ENCODE measurements at regions not wholly inside any gene's neighbourhood (a gene's known extent, or its start where the extent isn't known, plus 50 kb on each side); places are given as distances from the start of the nearest gene placed in this dataset.
"Not testable (repeated sequence)": the region's sequence is repeated elsewhere in the genome, so short reads cannot be mapped to it uniquely, and the experiment has no call there.

GRCh38 chr9:108033976-108034964 is 544.7 kb upstream of the KLF4 start:
- in situ Hi-C loops (cut with MboI; ENCODE audit: low sequenced_read_pairs), result no loop called here

GRCh38 chr9:108032079-108032478 is 542.5 kb upstream of the KLF4 start:
- in situ Hi-C loops (cut with MboI; ENCODE audit: low sequenced_read_pairs), result not testable (repeated sequence)

GRCh38 chr9:108031221-108031620 is 541.7 kb upstream of the KLF4 start:
- in situ Hi-C loops (cut with MboI; ENCODE audit: low sequenced_read_pairs), result not testable (repeated sequence)

GRCh38 chr9:108026718-108027117 is 537.1 kb upstream of the KLF4 start:
- in situ Hi-C loops (cut with MboI; ENCODE audit: low sequenced_read_pairs), result not testable (repeated sequence)

- in situ Hi-C loops (cut with MboI; ENCODE audit: low sequenced_read_pairs), result no loop called here
Observed at GRCh38 chr9:108024604-108025003, 535.0 kb upstream of the KLF4 start.

GRCh38 chr9:108022246-108022935 is 532.8 kb upstream of the KLF4 start:
- in situ Hi-C loops (cut with MboI; ENCODE audit: low sequenced_read_pairs), result no loop called here

- in situ Hi-C loops (cut with MboI; ENCODE audit: low sequenced_read_pairs), result no loop called here
Observed at GRCh38 chr9:108021096-108021710, 531.6 kb upstream of the KLF4 start.

- in situ Hi-C loops (cut with MboI; ENCODE audit: low sequenced_read_pairs), result no loop called here
Observed at GRCh38 chr9:108019821-108020220, 530.3 kb upstream of the KLF4 start.

- in situ Hi-C loops (cut with MboI; ENCODE audit: low sequenced_read_pairs), result no loop called here
Observed at GRCh38 chr9:108017671-108018070, 528.1 kb upstream of the KLF4 start.

GRCh38 chr9:108016446-108016845 is 526.9 kb upstream of the KLF4 start:
- in situ Hi-C loops (cut with MboI; ENCODE audit: low sequenced_read_pairs), result no loop called here

- in situ Hi-C loops (cut with MboI; ENCODE audit: low sequenced_read_pairs), result no loop called here
Observed at GRCh38 chr9:108015690-108016089, 526.1 kb upstream of the KLF4 start.

- in situ Hi-C loops (cut with MboI; ENCODE audit: low sequenced_read_pairs), result no loop called here
Observed at GRCh38 chr9:108014353-108014752, 524.8 kb upstream of the KLF4 start.

- in situ Hi-C loops (cut with MboI; ENCODE audit: low sequenced_read_pairs), result no loop called here
Observed at GRCh38 chr9:108012886-108013665, 523.5 kb upstream of the KLF4 start.

- in situ Hi-C loops (cut with MboI; ENCODE audit: low sequenced_read_pairs), result no loop called here
Observed at GRCh38 chr9:108012405-108012804, 522.8 kb upstream of the KLF4 start.

- in situ Hi-C loops (cut with MboI; ENCODE audit: low sequenced_read_pairs), result no loop called here
Observed at GRCh38 chr9:108003526-108003925, 514.0 kb upstream of the KLF4 start.

- in situ Hi-C loops (cut with MboI; ENCODE audit: low sequenced_read_pairs), result no loop called here
Observed at GRCh38 chr9:108002371-108002956, 512.9 kb upstream of the KLF4 start.

GRCh38 chr9:108001237-108001636 is 511.7 kb upstream of the KLF4 start:
- in situ Hi-C loops (cut with MboI; ENCODE audit: low sequenced_read_pairs), result no loop called here

- in situ Hi-C loops (cut with MboI; ENCODE audit: low sequenced_read_pairs), result no loop called here
Observed at GRCh38 chr9:107999890-108000289, 510.3 kb upstream of the KLF4 start.

- in situ Hi-C loops (cut with MboI; ENCODE audit: low sequenced_read_pairs), result no loop called here
Observed at GRCh38 chr9:107999011-107999410, 509.4 kb upstream of the KLF4 start.

- in situ Hi-C loops (cut with MboI; ENCODE audit: low sequenced_read_pairs), result no loop called here
Observed at GRCh38 chr9:107994648-107995047, 505.1 kb upstream of the KLF4 start.
